Lower leg skin (tissue), 4 donors: ENCODE measurements at regions not wholly inside any gene's neighbourhood (a gene's known extent, or its start where the extent isn't known, plus 50 kb on each side); places are given as distances from the start of the nearest gene placed in this dataset.

Source experiments
- DNase-seq, 2 donors: peaks; one replicate each; pipeline ENCODE4 v3.0.0-alpha.2; 2019; ENCODE audit warnings: low spot score in 2 of 2
- H3K4me3 ChIP-seq: fragments of 200-600 bp; sonication (generic); 2 replicates; pipeline ENCODE4 v1.5.1; 2017; ENCODE audit warnings: mild to moderate bottlenecking, low read depth; ENCODE audit not compliant: poor library complexity, severe bottlenecking
- POLR2A ChIP-seq, 2 donors: fragments of 450-650 bp; IDR thresholded peaks; one replicate each; pipeline ENCODE4 v1.6.1; 2016 to 2017; ENCODE audit warnings: antibody characterized with exemption in 2 of 2, mild to moderate bottlenecking in 1 of 2, moderate library complexity in 1 of 2
- WGBS, 2 donors: methylation state at CpG; one replicate each; pipeline ENCODE4 v1.1.5; 2018; 5-methylcytosine and 5-hydroxymethylcytosine counted together
- intact Hi-C: fragments of 100-400 bp; cut with DNase I; formaldehyde crosslinking; loops from one replicate; pipeline ENCODE4 v1.15.0; 2023; ENCODE audit warnings: low total_unique reads
- TF ChIP-seq, protein P1 (sequence below), 3 donors: fragments of 450-650 bp; IDR thresholded peaks; one replicate each; pipeline ENCODE4 v1.5.1; 2016; ENCODE audit warnings: antibody characterized with exemption in 3 of 3, mild to moderate bottlenecking in 3 of 3, moderate library complexity in 2 of 3

DNA sequence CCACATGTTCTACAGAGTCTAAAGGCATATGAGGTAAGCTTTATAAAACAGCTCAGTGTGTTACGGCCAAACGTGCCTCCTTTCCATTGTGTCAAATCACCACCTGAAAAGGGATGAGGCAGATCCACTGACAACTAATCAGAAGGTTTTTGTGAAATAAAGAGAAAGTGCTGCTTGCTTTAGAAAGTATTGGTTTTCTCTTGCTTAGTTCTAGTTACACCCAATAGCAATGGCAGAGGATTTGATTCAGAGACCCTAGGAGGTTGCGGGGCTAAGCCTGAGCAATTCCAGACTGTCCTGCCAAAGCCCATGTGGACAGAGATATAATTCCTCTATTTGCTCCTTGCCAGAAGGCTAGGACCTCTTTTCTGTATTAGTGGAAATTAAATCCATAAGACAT is 125.5 kb downstream of the SPRY1 start:
- H3K4me3 ChIP-seq = no peak overlapping the region
- no peak for DNase-seq
- intact Hi-C loops = no loop called here
- WGBS, 2 donors = 72 to 85% methylated on average over 3 of the region's 3 CpGs
- TF ChIP-seq, protein P1, sequence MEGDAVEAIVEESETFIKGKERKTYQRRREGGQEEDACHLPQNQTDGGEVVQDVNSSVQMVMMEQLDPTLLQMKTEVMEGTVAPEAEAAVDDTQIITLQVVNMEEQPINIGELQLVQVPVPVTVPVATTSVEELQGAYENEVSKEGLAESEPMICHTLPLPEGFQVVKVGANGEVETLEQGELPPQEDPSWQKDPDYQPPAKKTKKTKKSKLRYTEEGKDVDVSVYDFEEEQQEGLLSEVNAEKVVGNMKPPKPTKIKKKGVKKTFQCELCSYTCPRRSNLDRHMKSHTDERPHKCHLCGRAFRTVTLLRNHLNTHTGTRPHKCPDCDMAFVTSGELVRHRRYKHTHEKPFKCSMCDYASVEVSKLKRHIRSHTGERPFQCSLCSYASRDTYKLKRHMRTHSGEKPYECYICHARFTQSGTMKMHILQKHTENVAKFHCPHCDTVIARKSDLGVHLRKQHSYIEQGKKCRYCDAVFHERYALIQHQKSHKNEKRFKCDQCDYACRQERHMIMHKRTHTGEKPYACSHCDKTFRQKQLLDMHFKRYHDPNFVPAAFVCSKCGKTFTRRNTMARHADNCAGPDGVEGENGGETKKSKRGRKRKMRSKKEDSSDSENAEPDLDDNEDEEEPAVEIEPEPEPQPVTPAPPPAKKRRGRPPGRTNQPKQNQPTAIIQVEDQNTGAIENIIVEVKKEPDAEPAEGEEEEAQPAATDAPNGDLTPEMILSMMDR (IDR thresholded peaks at IDR 0.05) = no peak
- no peak for TF ChIP-seq POLR2A (IDR thresholded peaks at IDR 0.05)

DNA sequence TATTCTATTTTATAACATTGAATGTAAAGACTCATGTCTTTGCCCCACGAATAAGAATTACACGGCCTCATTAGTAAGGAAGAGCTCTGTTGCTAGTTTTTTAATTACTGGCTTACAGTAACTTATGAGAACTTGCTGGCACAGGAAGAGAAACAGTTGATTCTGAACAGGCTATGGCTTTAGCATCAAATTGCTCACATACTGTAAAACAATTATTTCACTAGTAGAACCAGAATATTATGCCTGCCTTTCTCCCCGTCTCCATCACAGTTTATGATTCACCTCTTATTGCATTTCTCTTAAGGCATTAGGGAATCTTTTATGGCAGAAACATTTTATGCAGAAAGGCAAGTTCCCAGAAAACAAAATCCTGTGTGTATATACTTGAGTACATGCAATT is 126.1 kb downstream of the SPRY1 start:
- H3K4me3 ChIP-seq = no peak overlapping the region
- intact Hi-C loops = no loop called here
- 60% methylated on average over 3 of the region's 3 CpGs for WGBS, 2 donors
- no peak for DNase-seq
- TF ChIP-seq POLR2A (IDR thresholded peaks at IDR 0.05) = no peak
- TF ChIP-seq, protein P1 (IDR thresholded peaks at IDR 0.05) = no peak

DNA sequence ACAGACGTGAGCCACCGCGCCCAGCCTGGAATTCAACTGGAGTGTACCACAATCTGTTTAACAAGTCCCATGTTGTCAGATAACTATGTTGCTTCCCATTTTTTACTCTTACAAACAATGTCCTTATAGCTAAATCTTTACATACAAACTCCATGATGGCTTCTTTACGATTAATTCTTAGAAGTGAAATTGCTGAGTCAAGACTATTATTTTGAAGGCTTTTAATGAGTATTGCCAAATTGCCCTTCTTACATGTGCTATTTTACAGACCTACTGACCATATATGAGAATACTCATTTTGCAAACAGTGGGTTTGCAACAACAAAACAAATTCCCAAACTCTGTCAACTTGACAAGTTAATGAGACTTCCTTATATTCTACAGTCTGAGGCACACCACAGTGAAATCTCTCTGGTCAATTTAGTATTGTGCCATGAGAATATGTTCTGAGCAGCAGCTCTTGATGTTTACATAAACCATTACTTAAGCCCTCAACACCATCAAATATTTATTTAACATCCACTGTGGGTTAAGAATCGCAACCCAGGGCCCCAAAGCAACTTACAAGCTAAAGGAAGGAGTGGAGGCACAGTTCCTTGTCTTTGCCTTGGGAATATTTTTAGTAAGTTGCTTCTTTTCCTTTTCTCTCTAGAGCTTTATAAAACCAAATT is 128.5 kb downstream of the SPRY1 start:
- intact Hi-C loops = no loop called here
- 91 to 93% methylated on average over 5 of the region's 5 CpGs for WGBS, 2 donors
- DNase-seq = no peak
- no peak overlapping the region for H3K4me3 ChIP-seq
- no peak for TF ChIP-seq POLR2A (IDR thresholded peaks at IDR 0.05)
- TF ChIP-seq, protein P1 (IDR thresholded peaks at IDR 0.05) = no peak

DNA sequence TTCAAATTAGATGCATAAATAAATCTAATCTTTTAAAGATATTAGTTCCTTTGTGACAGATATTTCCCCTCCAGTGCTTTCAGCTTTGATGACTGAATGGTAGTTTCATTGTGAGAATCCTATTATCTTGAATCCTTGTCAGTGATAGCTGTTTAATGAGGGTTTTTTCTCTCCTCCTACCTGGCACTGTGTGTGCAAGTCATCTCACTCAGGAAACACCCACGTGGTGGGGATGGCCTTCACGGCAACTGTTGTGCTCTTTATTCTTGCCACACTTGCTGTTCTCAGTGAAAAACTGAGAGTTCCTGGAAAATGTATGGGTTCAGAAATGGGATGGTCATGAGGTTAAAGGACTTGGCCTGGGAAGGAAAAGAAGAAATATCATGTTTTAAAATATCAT is 129.9 kb downstream of the SPRY1 start:
- 60 to 63% methylated on average over 2 of the region's 2 CpGs for WGBS, 2 donors
- H3K4me3 ChIP-seq = no peak overlapping the region
- intact Hi-C loops = no loop called here

DNA sequence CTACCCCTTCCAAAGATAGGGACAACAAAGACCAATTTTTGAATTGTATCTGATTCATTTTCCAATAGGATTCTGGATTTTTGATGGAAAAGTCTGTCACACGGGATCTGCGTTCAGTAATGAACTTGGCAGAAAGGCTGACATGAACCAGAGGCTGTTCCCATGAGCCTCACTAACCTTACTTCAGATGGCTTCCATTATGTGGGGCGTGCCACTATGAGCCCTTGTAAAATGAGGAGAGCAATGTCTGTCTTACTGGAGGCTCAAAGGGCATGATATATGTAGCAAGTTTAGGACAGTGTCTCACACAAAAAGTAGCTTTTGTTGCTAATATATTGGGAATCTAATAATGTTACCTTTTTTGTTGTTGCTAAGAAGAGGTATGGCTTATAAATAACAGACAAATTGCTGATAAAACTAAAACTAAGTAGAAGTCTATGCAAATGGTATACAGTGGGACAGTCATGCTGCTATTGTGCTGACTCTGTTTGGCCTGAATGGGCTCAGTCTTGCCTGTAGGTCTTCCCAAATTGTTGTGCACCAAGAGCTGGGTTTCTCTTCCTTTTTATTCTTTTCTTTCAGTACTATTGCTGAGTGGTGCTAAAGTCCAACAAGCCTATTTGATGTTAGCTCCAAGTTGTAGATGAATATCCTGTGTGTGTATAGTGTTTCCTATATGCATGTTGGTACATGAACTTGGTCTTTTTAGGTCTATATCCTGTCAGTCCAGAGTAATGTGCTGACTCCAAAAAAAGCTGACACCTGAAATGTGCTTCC is 132.1 kb downstream of the SPRY1 start:
- DNase-seq = no peak
- 51 to 67% methylated on average over 3 of the region's 3 CpGs for WGBS, 2 donors
- no peak overlapping the region for H3K4me3 ChIP-seq
- TF ChIP-seq, protein P1 (IDR thresholded peaks at IDR 0.05) = no peak
- no peak for TF ChIP-seq POLR2A (IDR thresholded peaks at IDR 0.05)
- intact Hi-C loops = no loop called here

More for the DNA sequence above, 129.9 kb downstream of the SPRY1 start:
- DNase-seq = no peak
- TF ChIP-seq, protein P1 (IDR thresholded peaks at IDR 0.05) = no peak
- TF ChIP-seq POLR2A (IDR thresholded peaks at IDR 0.05) = no peak
